GM13977 (cell line): ENCODE measurements at regions not wholly inside any gene's neighbourhood (a gene's known extent, or its start where the extent isn't known, plus 50 kb on each side); places are given as distances from the start of the nearest gene placed in this dataset.

Experiments
- DNase-seq: peaks from one replicate; pipeline ENCODE4 v3.0.0; 2012; ENCODE audit warnings: low spot score
- in situ Hi-C: fragments of 300-500 bp; cut with MboI; formaldehyde crosslinking; loops from one replicate; pipeline ENCODE4 v1.12.0; 2022; ENCODE audit warnings: low sequenced_read_pairs, low pct_unique_long_range_greater_than_20kb, mixed read lengths, inconsistent platforms; ENCODE audit not compliant: unreplicated experiment
- TF ChIP-seq, protein P1 (sequence below): IDR thresholded peaks from 2 replicates; pipeline ENCODE4 v1.5.1; 2012; ENCODE audit warnings: mild to moderate bottlenecking, control low read depth; ENCODE audit not compliant: insufficient read depth; ENCODE audit errors: extremely low read depth, missing control alignments

DNA sequence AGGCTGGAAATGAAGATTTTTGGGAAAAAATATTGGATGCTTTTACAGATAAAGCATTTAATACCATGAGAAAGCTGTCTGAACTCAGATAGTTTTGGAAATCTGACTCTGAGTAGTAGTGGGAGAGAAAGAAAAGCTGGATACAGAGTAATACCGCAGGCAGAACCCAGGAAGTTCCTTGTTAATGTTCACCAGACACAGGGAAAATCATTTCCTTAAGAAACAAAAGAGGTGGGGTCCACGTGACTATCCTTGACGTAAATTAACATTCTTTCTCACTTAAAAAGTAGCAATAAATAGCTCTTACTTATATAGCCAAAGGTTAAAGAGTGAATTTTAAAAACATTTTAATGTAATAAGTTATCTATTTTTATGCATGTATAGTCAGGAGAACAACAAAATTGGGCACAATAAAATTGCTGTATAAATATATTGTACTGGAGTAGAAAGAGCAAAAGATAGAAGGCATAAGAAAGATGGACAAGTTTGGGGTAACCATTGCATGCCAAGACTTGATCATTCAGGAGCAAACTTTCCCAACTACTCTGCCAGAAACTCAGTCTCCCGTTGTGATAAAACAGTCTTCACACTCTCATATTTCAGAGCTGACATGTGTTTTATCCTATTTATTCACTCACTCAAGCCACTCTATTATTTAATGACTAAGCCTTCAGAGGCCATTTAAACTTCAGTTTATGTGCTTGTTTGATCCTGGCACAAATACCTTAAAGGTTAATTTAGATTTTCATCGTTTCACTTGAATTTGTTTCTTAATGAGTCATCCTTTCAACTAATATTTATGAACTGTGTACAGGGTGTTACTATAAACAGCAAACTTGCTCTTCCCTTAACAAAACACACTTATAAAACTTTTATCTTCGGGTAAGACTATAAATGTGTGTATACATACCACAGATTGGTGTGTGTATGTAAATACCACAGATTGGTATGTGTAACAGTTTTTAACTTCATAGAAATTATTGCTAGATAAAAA, 143.1 kb downstream of the GNAI1 start:
- DNase-seq, result no peak
- in situ Hi-C loops, result no loop called here
- TF ChIP-seq, protein P1, sequence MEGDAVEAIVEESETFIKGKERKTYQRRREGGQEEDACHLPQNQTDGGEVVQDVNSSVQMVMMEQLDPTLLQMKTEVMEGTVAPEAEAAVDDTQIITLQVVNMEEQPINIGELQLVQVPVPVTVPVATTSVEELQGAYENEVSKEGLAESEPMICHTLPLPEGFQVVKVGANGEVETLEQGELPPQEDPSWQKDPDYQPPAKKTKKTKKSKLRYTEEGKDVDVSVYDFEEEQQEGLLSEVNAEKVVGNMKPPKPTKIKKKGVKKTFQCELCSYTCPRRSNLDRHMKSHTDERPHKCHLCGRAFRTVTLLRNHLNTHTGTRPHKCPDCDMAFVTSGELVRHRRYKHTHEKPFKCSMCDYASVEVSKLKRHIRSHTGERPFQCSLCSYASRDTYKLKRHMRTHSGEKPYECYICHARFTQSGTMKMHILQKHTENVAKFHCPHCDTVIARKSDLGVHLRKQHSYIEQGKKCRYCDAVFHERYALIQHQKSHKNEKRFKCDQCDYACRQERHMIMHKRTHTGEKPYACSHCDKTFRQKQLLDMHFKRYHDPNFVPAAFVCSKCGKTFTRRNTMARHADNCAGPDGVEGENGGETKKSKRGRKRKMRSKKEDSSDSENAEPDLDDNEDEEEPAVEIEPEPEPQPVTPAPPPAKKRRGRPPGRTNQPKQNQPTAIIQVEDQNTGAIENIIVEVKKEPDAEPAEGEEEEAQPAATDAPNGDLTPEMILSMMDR, result no peak
